Germinal center (tissue), 1 donor: ENCODE measurements at regions not wholly inside any gene's neighbourhood (a gene's known extent, or its start where the extent isn't known, plus 50 kb on each side); places are given as distances from the start of the nearest gene placed in this dataset.

Experiments used
- DNase-seq: peaks from one replicate; pipeline ENCODE4 v3.0.0; 2012; ENCODE audit warnings: mixed read lengths, low spot score

DNA sequence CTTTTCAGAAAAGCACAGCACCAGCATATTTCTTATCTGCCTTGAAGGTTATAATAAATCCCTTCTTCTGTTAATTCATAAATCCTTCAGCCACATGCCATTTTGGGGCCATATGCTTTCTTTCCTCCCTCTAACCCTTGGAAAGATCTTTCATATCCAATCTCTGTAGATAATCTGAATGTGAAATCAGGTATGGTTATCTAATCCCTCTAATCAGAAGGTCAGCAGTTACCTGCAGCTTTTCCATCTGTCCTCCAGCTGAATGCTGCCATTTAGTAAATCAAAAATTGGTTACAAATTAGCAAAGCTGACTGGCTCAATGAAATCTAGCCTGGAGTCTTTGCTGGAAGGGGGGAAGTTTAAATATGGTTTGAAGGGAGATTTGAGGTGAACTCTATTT, 230.5 kb downstream of the PIK3C3 start:
- DNase-seq: no peak

DNA sequence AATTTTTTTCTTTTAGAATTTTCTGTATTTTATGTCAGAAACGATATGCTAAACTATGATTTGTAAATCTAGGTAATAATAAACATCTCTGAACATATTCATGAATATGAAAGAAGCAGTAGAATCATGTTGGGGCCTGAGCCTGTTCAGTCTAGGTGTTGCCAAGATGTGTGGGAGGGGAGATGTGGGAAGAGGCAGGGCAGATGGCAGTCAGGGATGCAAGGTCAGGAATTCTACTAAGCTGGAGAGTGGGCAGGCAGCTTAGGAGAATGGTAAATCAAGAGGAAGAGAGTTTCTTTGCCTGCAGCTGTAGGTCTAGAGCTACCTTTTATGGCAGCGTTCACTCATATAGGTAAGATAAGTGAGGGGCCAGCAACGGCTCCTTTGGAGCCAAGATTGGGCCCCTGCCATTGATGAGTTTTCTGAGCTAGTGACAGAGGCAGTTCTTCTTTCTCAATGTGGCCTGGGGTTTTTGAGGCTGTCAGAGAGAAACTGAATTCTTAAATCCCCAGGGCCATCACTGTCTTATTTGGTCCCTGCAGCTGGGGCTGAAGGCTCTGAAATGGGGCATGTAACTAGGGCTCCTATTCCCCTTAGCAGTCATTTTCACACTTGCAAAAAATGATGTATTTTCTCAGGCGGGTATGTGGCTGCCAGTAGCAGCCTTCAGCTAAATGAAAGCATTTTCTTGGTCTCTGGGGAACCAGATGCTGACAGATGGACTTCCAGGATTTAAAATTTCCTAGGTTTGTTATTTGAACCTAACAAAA, 232.8 kb downstream of the PIK3C3 start:
- DNase-seq: no peak

DNA sequence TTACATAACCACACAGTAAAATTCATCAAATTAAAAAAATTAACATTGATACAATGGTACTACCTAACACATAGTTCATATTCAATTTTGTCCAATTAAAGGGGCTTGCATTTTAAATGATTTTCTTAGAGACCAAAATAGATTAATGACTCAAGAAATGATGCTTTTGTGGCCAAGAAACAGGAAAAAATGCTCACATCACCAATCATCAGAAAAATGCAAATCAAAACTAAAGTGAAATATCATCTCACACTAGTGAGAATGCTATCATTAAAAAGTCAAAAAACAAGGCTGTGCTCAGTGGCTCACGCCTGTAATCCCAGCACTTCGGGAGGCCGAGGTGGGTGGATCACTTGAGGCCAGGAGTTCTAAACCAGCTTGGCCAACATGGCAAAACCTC, 235.6 kb downstream of the PIK3C3 start:
- no peak for DNase-seq

DNA sequence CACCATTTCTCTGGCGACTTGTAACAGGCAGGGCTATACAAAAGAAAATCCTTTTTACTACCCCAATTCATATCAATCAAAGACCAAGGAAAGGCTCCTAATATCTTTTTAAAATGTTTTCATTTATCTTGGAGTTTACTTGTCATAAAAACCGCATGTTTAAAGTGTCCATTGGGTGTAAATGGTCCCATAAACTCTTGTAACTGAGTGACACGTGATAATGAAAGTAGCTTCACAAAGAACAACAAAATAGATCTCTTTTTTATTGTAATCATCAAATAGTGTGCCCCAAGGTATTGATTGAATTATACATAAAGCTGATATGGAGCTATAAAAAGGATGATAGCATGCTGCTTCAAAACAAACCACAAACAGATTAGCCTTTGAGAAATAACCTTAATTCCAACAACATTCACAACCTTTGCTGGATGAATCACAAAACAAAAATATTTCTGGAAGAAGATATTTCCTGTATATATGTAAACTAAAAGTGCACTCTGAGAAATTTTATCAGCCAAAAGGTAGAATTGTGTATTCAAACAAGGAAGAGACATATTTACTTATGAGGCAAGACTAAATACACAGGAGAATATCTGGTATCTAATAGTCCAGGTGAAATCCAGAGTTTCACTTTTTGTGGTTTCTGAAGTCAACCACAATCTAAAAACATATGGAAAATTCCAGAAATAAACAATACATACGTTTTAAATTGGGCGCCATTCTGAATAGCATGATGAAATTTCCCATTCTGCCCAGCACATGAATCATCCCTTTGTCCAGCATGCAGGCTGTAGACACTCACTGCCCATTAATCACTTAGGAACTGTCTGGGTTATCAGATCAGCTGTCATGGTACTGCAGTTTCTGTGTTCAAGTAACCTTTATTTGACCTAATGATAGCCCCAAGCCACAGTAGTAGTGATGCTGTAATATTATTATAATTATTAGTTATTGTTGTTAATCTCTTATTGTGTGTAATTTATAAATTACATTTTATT, 237.5 kb downstream of the PIK3C3 start:
- no peak for DNase-seq

DNA sequence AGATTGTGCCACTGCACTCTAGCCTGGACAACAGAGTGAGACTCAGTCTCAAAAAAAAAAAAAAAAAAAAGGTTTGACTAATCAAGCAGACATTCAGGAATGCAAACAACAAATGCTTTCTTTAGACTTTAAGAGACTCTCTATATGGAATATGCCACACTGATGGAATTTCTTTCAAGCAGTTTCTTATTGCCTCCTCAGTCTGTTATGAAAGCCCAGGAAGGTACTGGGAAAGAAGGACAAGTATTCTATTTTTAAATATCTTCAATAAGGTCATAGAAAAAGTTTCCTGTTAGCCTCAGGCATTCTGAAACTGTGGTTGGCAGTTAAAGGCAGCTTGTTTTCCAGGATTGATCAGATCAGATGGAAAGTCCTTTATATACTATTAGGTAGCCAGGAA, 241.6 kb downstream of the PIK3C3 start:
- DNase-seq: no peak

DNA sequence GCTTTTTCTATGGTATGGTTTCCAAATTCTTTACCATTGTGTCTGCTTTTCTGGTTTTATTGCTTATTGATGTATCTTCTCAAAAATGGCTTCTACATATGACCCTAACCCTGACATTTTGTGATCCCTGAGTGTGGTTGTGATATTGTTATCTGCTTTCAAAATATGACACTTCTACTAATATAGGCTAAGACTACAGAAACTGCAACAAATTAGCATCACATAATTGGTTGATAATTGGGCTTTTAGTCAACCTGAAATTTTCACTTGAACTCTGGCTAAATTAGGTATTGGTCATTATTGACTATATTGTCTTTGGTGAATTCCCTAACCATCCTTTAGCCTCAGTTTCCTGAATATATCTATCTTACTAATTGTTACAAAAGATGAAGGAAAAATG, 246.1 kb downstream of the PIK3C3 start:
- no peak for DNase-seq

DNA sequence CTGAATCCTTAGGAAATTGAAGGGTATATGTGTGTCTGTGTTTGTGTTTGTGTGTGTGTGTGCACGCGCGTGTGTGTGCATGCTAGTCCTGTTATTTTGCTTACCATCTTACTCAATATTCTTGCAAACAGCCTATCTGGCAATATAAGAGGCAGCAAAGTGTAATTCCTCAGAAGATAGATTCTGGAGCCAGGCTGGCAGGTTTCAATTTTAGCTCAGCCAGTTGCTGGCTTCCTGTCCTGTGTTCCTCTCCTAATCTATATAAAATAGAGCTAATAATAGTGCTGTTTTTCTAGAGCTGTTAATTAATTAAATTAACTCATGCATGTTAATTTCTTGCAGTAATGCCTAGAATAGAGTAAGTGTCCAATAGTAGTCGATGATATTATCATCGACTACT, 256.2 kb downstream of the PIK3C3 start:
- no peak for DNase-seq

DNA sequence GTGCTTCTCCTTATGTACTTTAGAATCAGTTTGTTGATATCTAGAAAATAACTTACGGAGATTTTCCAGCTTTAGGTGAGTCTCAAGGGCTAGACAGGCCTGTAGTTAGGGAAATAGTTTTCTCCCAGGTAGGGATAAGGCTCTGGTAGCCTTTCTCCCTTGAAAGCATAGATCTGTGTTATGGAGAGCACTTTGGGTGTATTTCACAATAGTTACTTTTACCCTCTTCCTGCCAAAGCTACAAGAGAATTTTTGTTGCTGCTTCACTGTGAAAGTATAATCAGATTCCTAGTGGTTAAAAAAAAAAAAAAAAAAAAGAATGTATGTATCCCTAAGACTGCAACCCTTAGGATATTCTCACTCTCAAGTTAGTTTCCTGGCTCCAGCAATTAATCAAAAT, 267.5 kb downstream of the PIK3C3 start:
- no peak for DNase-seq

DNA sequence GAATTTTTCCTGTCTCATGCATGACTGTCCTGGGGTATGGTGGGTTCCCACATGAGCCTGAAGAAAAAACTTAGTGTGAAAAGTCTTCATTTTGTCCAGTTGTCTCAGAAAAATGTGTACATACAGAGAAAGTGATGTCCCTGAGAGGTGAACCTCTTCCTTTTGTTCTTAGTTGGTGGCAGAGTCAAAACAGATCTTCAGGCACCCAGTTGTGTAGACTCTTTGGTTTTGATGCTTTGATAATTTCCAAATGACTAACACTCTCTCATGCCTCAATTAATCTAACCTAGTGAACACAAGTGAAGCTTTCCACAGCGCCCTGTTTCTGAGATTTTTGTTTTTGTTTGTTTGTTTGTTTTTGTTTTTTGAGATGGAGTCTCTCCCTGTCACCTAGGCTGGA, 273.5 kb downstream of the PIK3C3 start:
- DNase-seq: no peak

DNA sequence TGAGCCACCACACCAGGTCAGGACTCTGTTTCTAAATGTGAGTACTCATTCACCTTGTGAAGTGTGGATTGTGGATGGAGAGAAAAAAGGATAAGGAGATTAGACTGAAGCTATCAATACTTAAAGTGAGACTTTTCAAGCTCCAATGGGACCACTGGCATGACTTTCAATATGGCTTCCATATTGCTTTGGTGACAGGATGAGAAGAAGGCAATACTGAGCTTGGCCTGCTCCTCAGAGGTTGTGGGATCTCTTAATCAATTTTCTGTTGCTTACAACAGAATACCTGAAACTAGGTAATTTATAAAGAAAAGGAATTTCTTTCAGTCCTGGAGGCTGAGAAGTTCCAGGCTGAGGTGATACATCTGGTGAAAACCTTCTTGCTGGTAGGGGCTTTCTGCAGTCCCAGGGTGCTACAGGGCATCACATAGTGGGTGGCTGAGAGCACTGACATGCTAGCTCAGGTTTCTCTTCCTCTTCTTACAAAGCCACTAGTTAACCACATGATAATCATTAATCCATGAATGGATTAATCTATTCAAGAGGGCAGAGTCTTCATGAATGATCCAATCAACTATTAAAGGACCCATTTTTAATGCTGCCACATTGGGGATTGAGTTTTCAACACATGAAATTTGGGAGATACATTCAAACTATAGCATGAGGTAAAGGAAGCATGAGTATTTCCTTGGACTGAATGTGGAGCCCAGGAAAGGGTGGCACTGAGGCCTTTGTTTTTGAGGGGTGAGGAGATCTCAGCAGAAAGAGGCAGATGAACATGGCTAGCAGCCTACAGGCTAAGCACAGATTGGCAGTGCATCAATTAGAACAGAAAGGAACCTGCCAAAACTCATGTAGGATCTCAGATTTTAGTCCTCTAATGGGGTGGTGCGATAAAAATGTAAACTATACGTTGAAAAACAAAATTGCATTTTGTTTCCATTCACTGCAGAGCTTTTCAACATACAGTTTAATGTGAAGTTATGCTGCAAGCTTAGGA, 274.5 kb downstream of the PIK3C3 start:
- DNase-seq: no peak

DNA sequence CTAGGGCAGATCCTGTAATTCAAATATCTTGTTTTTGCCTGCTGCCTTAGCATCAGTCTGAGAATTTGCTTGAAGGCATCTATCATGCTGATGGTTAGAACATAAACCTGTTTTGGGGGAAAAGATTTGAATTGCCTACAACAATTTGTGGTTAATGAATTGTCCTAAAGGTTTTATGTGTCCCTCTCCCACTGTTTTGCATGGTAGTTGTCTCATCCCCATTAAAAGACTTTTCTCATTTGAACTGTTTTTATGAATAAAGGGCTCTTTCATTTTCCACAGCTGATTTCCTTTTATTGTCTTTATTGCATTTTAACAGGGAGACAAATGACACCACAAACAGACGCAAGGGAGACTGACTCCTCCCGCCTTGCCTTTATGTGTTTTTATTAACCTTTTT, 275.6 kb downstream of the PIK3C3 start:
- DNase-seq: no peak

DNA sequence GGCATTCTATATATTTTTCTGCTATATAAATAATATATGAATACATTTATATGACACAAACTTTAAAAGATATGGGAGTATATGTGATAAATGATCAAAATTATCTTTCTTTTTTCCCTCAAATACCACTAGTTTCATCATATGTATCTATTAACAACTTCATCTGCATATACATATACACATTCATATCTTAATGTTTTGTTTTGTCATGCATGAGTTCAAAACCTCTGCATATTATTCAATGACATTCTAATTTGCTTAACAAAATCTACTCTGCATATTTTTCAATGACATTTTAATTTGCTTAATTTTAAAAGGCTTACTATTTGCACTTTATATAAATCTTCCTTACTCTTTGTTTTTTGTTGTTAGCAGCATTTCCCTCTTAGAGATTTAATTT, 276.2 kb downstream of the PIK3C3 start:
- no peak for DNase-seq

DNA sequence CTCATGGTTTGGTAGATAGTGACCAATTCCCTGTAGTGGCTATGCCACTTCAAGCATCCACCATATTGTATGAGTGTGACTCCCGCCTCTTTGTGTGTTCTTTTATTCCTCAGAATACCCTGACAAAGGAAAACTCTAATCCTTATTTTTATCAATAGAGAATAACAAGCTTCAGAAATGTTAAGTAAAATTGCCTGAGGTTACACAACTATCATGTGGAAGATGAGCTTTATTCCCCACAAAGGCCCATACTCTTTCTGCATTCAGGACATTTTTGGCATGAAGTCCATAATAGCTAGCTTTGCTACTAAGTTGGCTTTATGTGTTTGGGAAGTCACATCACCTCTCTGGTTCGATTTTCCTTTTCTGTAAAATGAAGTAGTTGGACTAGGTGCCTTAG, 276.8 kb downstream of the PIK3C3 start:
- DNase-seq: no peak

DNA sequence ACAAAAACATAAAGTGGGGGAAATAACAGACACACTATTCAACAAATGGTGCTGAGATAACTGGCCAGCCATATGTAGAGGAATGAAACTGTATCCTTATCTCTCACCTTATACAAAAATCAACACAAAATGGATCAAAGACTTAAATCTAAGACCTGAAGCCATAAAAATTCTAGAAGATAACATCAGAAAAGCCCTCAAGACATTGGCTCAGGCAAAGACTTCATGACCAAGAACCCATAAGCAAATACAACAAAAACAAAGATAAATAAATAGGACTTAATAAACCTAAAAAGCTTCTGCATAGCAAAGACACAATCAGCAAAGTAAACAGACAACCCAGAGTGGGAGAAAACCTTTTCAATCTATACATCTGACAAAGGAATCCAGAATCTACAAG, 278.9 kb downstream of the PIK3C3 start:
- DNase-seq: no peak

DNA sequence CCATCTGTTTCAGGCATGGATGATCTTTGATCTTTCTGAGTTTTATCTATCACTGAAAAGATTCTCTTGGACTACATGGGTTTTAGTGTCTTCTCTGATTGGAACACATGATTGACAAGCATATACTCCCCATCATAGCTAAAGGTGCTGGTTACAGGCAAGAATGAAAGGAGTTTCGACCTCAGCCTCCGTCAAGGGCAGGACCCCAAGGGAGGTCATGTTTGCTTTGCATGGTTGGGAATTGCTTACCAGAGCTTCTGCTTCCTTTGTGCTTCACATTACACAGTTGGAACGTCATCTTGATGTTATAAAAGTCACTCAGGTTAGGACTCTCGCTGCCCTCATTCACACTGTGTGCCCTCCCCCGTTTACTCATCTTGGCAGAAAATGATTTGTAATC, 287.7 kb downstream of the PIK3C3 start:
- no peak for DNase-seq

DNA sequence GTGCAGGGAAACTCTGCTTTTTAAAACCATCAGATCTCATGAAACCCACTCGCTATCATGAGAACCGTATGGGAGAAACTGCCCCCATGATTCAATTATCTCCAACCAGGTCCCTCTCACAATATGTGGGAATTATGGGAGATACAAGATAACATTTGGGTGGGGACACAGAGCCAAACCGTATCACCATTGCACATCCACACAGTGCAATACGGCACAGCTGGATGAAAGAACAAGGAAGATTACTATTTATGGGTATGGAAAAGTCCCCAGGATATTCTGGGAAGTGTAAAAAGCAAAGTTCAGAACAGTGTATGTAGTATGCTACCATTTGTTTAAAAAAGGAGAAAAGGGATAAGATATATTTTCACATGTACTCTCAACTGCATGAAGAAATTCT, 290.1 kb downstream of the PIK3C3 start:
- no peak for DNase-seq

DNA sequence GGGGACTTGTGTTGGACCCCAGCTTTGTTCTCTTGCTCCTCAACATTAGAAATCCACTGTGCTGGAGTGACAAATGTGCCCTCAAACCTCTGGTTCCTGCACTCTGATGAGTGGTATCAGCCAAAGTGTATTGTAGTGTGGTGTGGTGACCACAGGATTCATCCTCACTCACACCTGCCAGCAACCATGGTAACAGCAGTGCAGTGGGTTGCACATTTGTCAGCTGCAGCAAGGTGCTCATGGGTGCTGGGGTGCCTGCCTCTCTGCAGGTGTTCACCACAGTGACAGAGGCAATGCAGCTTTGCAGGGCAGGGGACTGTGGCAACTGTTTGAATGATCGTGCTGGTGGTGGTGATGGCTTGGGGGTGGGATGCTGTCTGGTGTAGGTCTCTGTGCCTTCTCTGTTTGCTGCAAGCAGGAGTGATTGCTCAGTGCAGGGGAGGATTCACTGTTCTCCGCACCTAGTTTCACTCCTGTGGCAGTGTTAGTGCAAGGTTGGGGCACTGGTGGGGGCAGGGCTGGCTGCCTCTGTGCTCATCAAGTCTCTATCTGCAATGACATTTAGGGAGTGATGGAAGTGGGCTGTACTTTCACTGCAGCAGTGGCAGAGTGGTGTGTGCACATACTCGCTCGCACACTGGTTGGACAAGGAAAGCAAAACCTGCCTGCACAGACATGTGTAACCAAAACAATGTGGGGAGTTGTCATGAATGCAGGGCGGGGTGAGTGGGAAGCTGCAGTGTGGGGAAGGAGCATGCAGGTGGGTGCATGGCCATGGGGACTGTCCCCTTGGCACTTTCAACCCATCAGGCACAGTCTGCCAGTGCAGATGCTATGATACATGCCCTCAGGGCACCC, 301.1 kb downstream of the PIK3C3 start:
- DNase-seq: no peak

DNA sequence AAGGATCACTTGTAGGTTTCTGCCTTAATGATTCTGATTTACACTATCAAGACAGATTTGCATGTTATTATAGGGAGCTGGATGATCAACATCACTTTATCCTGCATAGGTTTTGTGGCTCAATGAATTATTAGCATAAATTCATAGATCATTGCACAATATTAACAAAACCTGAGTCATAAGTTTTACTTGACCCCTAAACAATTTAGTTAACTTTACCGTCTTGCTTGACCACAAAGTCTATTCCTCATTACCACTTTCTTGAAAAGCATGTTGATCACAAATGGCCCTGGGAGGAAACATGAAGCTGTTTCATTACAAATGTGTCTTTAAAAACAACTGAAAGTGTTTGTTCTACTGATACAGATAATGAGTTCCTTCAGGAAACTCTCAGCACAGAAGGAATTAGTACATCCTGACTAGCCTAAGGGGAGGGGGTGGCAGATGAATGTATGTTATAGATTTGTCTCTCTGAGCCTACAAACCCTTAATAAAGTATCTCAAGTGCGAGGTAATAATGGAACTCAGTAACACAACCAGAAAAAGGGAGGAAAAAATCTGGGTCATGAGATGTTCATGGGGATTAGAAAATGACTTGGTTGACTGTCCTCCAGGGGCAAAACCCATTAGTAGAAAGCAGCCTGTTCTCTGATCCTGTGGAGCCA, 303.4 kb downstream of the PIK3C3 start:
- no peak for DNase-seq

DNA sequence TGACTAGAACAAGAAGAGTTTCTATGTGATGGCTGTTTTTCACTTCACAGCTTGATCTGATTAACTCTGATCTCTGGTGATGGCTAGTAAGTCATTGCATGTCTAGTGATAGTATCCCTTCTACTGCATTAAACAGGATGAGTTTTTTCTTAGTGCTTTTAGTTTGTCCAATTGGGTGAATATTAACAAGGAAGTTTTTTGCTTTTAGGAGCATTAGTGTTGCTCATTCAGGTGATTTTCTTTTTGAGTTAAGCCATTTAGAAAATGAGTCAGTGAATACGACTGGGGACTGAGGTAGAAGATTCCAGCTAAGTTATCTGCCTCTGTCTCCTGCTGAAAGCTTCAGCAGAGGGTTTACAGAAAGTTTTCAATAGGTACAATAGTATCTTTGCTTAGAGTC, 306.7 kb downstream of the PIK3C3 start:
- DNase-seq: no peak

DNA sequence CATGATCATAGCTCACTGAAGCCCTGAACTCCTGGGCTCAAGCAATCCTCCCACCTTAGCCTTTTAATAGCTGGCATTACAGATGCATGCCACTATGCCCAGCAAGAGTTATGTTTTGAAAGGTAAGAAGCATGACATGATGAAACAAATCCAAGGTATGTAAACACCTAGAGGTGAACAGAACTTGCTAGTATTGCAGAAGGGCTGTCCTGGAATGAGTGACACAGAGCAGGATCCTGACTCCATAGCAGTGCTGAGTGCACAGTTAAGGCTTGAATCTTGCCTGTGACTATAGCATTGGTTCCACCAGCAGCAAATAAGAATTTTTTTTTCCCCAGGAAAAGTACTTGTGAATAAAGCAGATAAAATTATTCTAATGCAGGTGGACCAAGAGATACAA, 309.5 kb downstream of the PIK3C3 start:
- DNase-seq: no peak
